Right atrium auricular region (tissue), 2 donors: ENCODE measurements at regions not wholly inside any gene's neighbourhood (a gene's known extent, or its start where the extent isn't known, plus 50 kb on each side); places are given as distances from the start of the nearest gene placed in this dataset.
"Not testable (repeated sequence)": the region's sequence is repeated elsewhere in the genome, so short reads cannot be mapped to it uniquely, and the experiment has no call there.

ENCODE experiments used
- DNase-seq: peaks from one replicate; pipeline ENCODE4 v3.0.0-alpha.2; 2019; ENCODE audit warnings: low spot score
- H3K27ac ChIP-seq, 2 donors: fragments of 200-600 bp; sonication (generic); 1 replicate in 1 of 2; 2 replicates in 1 of 2; pipeline ENCODE4 v1.5.1; 2016 to 2019
- H3K27me3 ChIP-seq, 2 donors: fragments of 200-600 bp; sonication (generic); one replicate each; pipeline versions ENCODE4 v1.5.1 to v1.6.0; 2017 to 2019
- H3K36me3 ChIP-seq: fragments of 200-600 bp; sonication (generic); one replicate; pipeline ENCODE4 v1.5.1; 2016
- H3K4me1 ChIP-seq, 2 donors: fragments of 200-600 bp; sonication (generic); one replicate each; pipeline versions ENCODE4 v1.5.1 to v1.6.0; 2017 to 2019
- H3K4me3 ChIP-seq, 2 donors: fragments of 200-600 bp; sonication (generic); 1 replicate in 1 of 2; 2 replicates in 1 of 2; pipeline ENCODE4 v1.5.1; 2017 to 2019; ENCODE audit warnings: mild to moderate bottlenecking in 1 of 2, moderate library complexity in 1 of 2
- H3K9me3 ChIP-seq, 2 donors: fragments of 200-600 bp; sonication (generic); one replicate each; pipeline ENCODE4 v1.5.1; 2019
- TF ChIP-seq, protein P1 (sequence below), 2 donors: fragments of 200-600 bp; sonication (generic); IDR thresholded peaks; one replicate each; pipeline ENCODE4 v1.5.1; 2019; ENCODE audit warnings: antibody characterized with exemption in 2 of 2

DNA sequence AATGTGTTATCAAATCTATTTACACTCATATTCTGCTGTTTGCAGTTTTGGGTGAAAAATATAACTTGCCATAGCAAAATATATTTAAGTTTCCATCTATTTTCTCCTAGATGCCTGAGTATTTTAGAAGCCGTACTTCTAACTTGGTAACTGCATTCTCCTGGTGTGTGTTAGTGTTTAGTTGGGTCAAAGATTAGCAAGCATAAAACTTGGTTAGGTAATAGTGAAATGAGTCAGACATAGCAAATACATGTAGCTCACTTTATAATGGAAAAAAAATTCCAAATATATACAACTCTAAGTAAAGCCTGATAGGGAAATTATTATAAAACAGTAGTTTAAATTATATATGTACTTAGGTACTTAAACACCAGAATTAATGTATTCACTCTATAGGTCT, 640.7 kb upstream of the ST8SIA4 start:
- Histone ChIP-seq H3K27me3 (no peaks in the 10 kb centered on the region), H3K36me3 (no peaks in the 10 kb centered on the region), H3K27ac (no peak overlapping the region), H3K4me1 (no peaks in the 10 kb centered on the region), H3K4me3 (no peak overlapping the region), H3K9me3 (no peaks in the 10 kb centered on the region)
- TF ChIP-seq, protein P1, sequence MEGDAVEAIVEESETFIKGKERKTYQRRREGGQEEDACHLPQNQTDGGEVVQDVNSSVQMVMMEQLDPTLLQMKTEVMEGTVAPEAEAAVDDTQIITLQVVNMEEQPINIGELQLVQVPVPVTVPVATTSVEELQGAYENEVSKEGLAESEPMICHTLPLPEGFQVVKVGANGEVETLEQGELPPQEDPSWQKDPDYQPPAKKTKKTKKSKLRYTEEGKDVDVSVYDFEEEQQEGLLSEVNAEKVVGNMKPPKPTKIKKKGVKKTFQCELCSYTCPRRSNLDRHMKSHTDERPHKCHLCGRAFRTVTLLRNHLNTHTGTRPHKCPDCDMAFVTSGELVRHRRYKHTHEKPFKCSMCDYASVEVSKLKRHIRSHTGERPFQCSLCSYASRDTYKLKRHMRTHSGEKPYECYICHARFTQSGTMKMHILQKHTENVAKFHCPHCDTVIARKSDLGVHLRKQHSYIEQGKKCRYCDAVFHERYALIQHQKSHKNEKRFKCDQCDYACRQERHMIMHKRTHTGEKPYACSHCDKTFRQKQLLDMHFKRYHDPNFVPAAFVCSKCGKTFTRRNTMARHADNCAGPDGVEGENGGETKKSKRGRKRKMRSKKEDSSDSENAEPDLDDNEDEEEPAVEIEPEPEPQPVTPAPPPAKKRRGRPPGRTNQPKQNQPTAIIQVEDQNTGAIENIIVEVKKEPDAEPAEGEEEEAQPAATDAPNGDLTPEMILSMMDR (IDR thresholded peaks at IDR 0.05) = no peak
- DNase-seq = no peak

DNA sequence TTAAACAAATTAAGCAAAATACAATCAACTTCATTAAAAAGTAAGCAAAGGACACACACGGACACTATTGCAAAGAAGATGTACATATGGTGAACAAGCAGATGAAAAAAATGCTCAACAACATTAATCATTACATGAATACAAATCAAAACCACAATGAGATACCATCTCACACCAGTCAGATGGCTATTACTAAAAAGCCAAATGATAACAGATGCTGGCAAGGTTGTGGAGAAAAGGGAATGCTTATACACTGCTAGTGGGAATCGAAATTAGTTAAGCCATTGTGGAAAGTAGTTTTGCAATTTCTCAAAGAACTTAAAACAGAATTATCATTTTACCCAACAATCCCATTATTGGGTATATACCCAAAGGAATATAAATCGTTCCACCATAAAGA, 636.2 kb upstream of the ST8SIA4 start:
- TF ChIP-seq, protein P1 (IDR thresholded peaks at IDR 0.05) = no peak
- no peak overlapping the region for H3K4me3 ChIP-seq
- no peak for DNase-seq
- H3K9me3 ChIP-seq = no peaks in the 10 kb centered on the region
- no peaks in the 10 kb centered on the region for H3K27me3 ChIP-seq
- H3K27ac ChIP-seq = no peak overlapping the region
- no peaks in the 10 kb centered on the region for H3K36me3 ChIP-seq
- no peaks in the 10 kb centered on the region for H3K4me1 ChIP-seq

DNA sequence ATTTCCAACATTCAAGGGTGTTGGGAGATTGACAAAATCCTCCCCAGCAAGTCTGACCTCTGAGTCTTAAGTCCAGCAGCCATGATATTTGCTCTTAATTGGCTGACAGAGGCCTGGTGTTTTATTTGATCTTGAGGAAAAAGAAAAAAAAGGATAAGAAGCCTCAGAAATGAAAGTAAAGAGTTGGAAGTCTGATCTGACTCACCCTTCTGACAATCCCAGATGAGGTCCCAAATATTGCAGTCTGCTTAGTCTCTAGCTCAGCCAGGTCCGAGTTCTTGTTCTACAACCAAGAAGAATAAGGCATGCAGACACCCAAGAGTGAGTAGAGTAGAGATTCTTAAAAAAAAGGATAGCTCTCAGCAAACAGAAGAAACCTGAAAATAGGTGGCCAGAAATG, 632.5 kb upstream of the ST8SIA4 start:
- no peaks in the 10 kb centered on the region for H3K4me1 ChIP-seq
- H3K27ac ChIP-seq = no peak overlapping the region
- no peaks in the 10 kb centered on the region for H3K27me3 ChIP-seq
- TF ChIP-seq, protein P1 (IDR thresholded peaks at IDR 0.05) = no peak
- no peak overlapping the region for H3K4me3 ChIP-seq
- no peak for DNase-seq
- H3K36me3 ChIP-seq = no peaks in the 10 kb centered on the region
- H3K9me3 ChIP-seq = no peaks in the 10 kb centered on the region

DNA sequence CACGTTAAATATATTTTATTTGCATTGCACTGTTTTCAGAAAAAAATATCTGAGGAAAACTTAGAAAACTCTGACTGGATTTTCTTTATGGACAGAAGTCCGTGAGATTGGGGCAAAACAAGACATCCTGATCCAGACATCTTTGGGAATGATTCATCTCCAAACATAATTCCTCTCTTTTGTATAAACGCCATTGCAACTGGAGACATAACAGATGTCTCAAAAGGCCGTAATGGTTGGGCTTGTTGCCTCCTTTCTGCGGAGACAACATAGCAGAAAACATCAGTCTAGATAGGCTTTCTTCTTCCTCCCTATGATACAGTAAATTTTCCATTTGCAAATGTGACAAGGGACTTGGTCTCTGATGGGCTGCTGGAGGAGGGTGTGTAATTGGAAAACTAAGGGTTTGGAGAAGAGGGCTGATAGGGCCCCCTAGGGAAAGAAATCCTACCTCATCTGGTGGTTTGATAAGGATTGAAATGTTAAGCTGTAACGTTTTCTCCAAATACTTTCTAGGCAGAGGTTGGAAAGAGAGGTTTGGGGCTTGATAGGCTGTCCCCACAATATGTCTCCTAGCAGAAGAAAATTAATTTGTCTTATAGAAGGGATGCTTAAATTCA, 631.5 kb upstream of the ST8SIA4 start:
- Histone ChIP-seq H3K4me3 (no peak overlapping the region), H3K36me3 (no peaks in the 10 kb centered on the region), H3K27ac (no peak overlapping the region), H3K9me3 (no peaks in the 10 kb centered on the region), H3K27me3 (no peaks in the 10 kb centered on the region), H3K4me1 (no peaks in the 10 kb centered on the region)
- DNase-seq = no peak
- TF ChIP-seq, protein P1 (IDR thresholded peaks at IDR 0.05) = no peak

DNA sequence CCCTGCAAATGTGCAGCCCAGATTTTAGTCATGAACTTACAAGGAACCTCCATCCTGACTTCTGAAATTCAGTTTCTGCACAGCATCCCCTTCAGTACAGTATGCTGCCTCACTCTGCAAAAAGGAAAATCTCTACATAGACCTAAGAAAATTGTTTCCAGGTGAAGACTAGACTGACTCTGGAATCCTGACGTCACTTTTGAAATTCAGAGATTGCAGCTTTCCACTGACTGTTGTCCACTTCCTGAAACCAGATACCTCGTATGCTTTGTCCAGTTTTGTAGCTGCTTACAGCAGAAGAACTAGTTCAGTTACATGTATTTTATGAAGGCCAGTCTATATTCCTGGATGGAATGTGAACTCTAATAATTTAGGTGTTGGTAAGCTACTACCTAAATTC, 629.3 kb upstream of the ST8SIA4 start:
- DNase-seq = no peak
- TF ChIP-seq, protein P1 (IDR thresholded peaks at IDR 0.05) = no peak
- Histone ChIP-seq H3K27me3 (no peaks in the 10 kb centered on the region), H3K36me3 (no peaks in the 10 kb centered on the region), H3K4me3 (no peak overlapping the region), H3K4me1 (no peaks in the 10 kb centered on the region), H3K9me3 (no peaks in the 10 kb centered on the region), H3K27ac (no peak overlapping the region)

DNA sequence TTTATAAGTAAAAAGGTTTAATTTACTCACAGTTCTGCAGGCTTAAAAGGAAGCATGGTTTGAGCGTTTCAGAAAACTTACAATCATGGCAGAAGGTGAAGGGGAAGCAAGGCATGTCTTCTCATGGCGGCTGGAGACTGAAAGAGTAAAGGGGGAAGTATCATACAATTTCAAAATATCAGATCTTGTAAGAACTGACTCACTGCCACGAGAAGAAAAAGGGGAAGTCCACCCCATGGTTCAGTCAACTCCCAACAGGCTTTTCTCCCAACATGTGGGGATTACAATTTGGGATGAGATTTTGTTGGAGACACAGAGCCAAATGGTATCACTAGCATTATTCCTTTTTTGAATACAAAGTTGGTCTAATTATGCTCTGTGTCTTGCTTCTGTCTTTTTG, 627.9 kb upstream of the ST8SIA4 start:
- no peak for DNase-seq
- no peaks in the 10 kb centered on the region for H3K9me3 ChIP-seq
- no peaks in the 10 kb centered on the region for H3K4me1 ChIP-seq
- H3K4me3 ChIP-seq = no peak overlapping the region
- TF ChIP-seq, protein P1 (IDR thresholded peaks at IDR 0.05) = no peak
- no peaks in the 10 kb centered on the region for H3K27me3 ChIP-seq
- no peaks in the 10 kb centered on the region for H3K36me3 ChIP-seq
- H3K27ac ChIP-seq = no peak overlapping the region

DNA sequence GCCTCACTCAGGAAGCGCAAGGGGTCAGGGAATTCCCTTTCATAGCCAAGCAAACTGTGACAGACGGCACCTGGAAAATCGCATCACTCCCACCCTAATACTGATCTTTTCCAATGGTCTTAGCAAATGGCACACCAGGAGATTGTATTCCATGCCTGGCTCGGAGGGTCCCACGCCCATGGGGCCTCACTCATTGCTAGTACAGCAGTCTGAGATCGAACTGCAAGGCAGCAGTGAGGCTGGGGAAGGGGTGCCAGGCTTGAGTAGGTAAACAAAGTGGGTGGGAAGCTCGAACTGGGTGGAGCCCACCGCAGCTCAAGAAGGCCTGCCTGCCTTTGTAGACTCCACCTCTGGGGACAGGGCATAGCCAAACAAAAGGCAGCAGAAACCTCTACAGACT, 626.0 kb upstream of the ST8SIA4 start:
- H3K4me3 ChIP-seq, H3K4me1 ChIP-seq, H3K36me3 ChIP-seq, DNase-seq, H3K9me3 ChIP-seq, H3K27ac ChIP-seq, H3K27me3 ChIP-seq: not testable (repeated sequence)
